ENCODE measurements at regions not wholly inside any gene's neighbourhood (a gene's known extent, or its start where the extent isn't known, plus 50 kb on each side); places are given as distances from the start of the nearest gene placed in this dataset.

- intact Hi-C loops (cut with micrococcal nuclease), result no loop called here
- no TSS peak for BruUV-seq (replicated peaks)
- H3K27me3 ChIP-seq (ENCODE audit: low read length), result peaks cover 89% of the 10 kb centered on the region
- H3K36me3 ChIP-seq (ENCODE audit: low read depth, low read length), result no peaks in the 10 kb centered on the region
- no peak overlapping the region for H3K4me2 ChIP-seq (ENCODE audit: low read length)
- no peaks in the 10 kb centered on the region; the same call in 1 of the 2 replicates for H3K9me2 ChIP-seq (replicated peaks; ENCODE audit: low read length)
- H3K4me3 ChIP-seq (ENCODE audit: low read length), result no peak overlapping the region
- no peaks in the 10 kb centered on the region for H3K4me1 ChIP-seq (ENCODE audit: insufficient read depth, low read length)
- TF ChIP-seq CTCF (conservative IDR thresholded peaks at IDR 0.05; ENCODE audit: low read depth, low read length), result no peak
- no peak for TF ChIP-seq EZH2phosphoT487 (IDR thresholded peaks at IDR 0.05; ENCODE audit: borderline replicate concordance, low read length)
- TF ChIP-seq EZH2 (IDR thresholded peaks at IDR 0.05; ENCODE audit: low read length, unreplicated experiment), result no peak
- no peak for DNase-seq
- no peaks in the 10 kb centered on the region for H3F3A ChIP-seq (ENCODE audit: low read length, unreplicated experiment)
- no peaks in the 10 kb centered on the region for H4K20me1 ChIP-seq (ENCODE audit: low read length)
- H3K9me3 ChIP-seq (ENCODE audit: low read length), result no peaks in the 10 kb centered on the region
- H3K9ac ChIP-seq (ENCODE audit: low read length), result no peak overlapping the region
- no peak for ATAC-seq
- no peaks in the 10 kb centered on the region for H3K79me2 ChIP-seq (ENCODE audit: low read length)
- ChIA-PET CTCF (no interaction called here), POLR2A (ENCODE audit: unreplicated experiment) (no interaction called here)
- no peak overlapping the region for H3K27ac ChIP-seq (ENCODE audit: low read length)
- no peak overlapping the region for H2AFZ ChIP-seq (ENCODE audit: low read length)
Observed at GRCh38 chr7:32318300-32319011, 171.7 kb downstream of the LSM5 start.

GRCh38 chr7:32316839-32317238 lies 173.3 kb downstream of the LSM5 start:
- no peak for ATAC-seq
- POLR2A ChIA-PET (ENCODE audit: unreplicated experiment), result no interaction called here
- no TSS peak for BruUV-seq (replicated peaks)

More at GRCh38 chr7:32316839-32317238, 173.3 kb downstream of the LSM5 start:
- DNase-seq, result no peak
- no peak overlapping the region for H2AFZ ChIP-seq (ENCODE audit: low read length)
- H3K9me3 ChIP-seq (ENCODE audit: low read length), result no peaks in the 10 kb centered on the region
- no peaks in the 10 kb centered on the region for H3F3A ChIP-seq (ENCODE audit: low read length, unreplicated experiment)
- no peak overlapping the region for H3K9ac ChIP-seq (ENCODE audit: low read length)
- no peak overlapping the region for H3K4me3 ChIP-seq (ENCODE audit: low read length)
- no peak overlapping the region for H3K27ac ChIP-seq (ENCODE audit: low read length)
- CTCF ChIA-PET, result no interaction called here
- no peaks in the 10 kb centered on the region for H3K4me1 ChIP-seq (ENCODE audit: insufficient read depth, low read length)
- no peaks in the 10 kb centered on the region for H3K79me2 ChIP-seq (ENCODE audit: low read length)
- no peaks in the 10 kb centered on the region; the same call in 1 of the 2 replicates for H3K9me2 ChIP-seq (replicated peaks; ENCODE audit: low read length)
- no peak overlapping the region for H3K4me2 ChIP-seq (ENCODE audit: low read length)
- H3K27me3 ChIP-seq (ENCODE audit: low read length), result peaks cover 76% of the 10 kb centered on the region
- intact Hi-C loops (cut with micrococcal nuclease), result no loop called here
- H3K36me3 ChIP-seq (ENCODE audit: low read depth, low read length), result no peaks in the 10 kb centered on the region
- TF ChIP-seq EZH2 (IDR thresholded peaks at IDR 0.05; ENCODE audit: low read length, unreplicated experiment), result no peak
- TF ChIP-seq EZH2phosphoT487 (IDR thresholded peaks at IDR 0.05; ENCODE audit: borderline replicate concordance, low read length), result no peak
- no peak for TF ChIP-seq CTCF (conservative IDR thresholded peaks at IDR 0.05; ENCODE audit: low read depth, low read length)
- H4K20me1 ChIP-seq (ENCODE audit: low read length), result no peaks in the 10 kb centered on the region

All from PC-3 (cell line).